ENCODE measurements at regions not wholly inside any gene's neighbourhood (a gene's known extent, or its start where the extent isn't known, plus 50 kb on each side); places are given as distances from the start of the nearest gene placed in this dataset.

- Mint-ChIP-seq H3K27me3 (peaks cover 16 to 21% of the 10 kb centered on the region in 2 donors), H3K4me1 (ENCODE audit: low read depth in 2 of 2) (no peaks in the 10 kb centered on the region), H3K27ac (no peak overlapping the region), H3K4me3 (no peak overlapping the region), H3K36me3 (no peaks in the 10 kb centered on the region), H3K9me3 (no peaks in the 10 kb centered on the region)
- ATAC-seq, result no peak
- DNase-seq (ENCODE audit: low spot score), result no peak
These were observed 709.8 kb downstream of the EPM2A start for GRCh38 chr6:145025488-145025887.

GRCh38 chr6:145026267-145026679, 709.0 kb downstream of the EPM2A start:
- H3K36me3 Mint-ChIP-seq, result no peaks in the 10 kb centered on the region
- no peaks in the 10 kb centered on the region for H3K9me3 Mint-ChIP-seq
- ATAC-seq (no peak), DNase-seq (ENCODE audit: low spot score) (no peak)
- no peaks in the 10 kb centered on the region for H3K4me1 Mint-ChIP-seq (ENCODE audit: low read depth in 2 of 2)
- H3K27ac Mint-ChIP-seq, result no peak overlapping the region
- no peak overlapping the region for H3K4me3 Mint-ChIP-seq
- H3K27me3 Mint-ChIP-seq, result peaks cover 18 to 20% of the 10 kb centered on the region in 2 donors

- ATAC-seq (peak in 1 of 2 donors; percentile 51), DNase-seq (ENCODE audit: low spot score) (no peak)
- Mint-ChIP-seq H3K27ac (no peak overlapping the region), H3K27me3 (peaks cover 15 to 30% of the 10 kb centered on the region in 2 donors), H3K9me3 (no peaks in the 10 kb centered on the region), H3K4me1 (ENCODE audit: low read depth in 2 of 2) (no peaks in the 10 kb centered on the region), H3K4me3 (no peak overlapping the region), H3K36me3 (no peaks in the 10 kb centered on the region)
These were observed 707.0 kb downstream of the EPM2A start for GRCh38 chr6:145028144-145028818.

- ATAC-seq (no peak), DNase-seq (ENCODE audit: low spot score) (no peak)
- Mint-ChIP-seq H3K4me1 (ENCODE audit: low read depth in 2 of 2) (no peaks in the 10 kb centered on the region), H3K36me3 (no peaks in the 10 kb centered on the region), H3K27ac (no peak overlapping the region), H3K9me3 (no peaks in the 10 kb centered on the region), H3K27me3 (peaks cover 18 to 53% of the 10 kb centered on the region in 2 donors), H3K4me3 (no peak overlapping the region)
These were observed 704.3 kb downstream of the EPM2A start for GRCh38 chr6:145031001-145031400.

- no peaks in the 10 kb centered on the region for H3K4me1 Mint-ChIP-seq (ENCODE audit: low read depth in 2 of 2)
- no peaks in the 10 kb centered on the region for H3K36me3 Mint-ChIP-seq
- DNase-seq (ENCODE audit: low spot score) (no peak), ATAC-seq (no peak)
- peaks cover 18 to 53% of the 10 kb centered on the region in 2 donors for H3K27me3 Mint-ChIP-seq
- H3K9me3 Mint-ChIP-seq, result no peaks in the 10 kb centered on the region
- H3K27ac Mint-ChIP-seq, result no peak overlapping the region
- no peak overlapping the region for H3K4me3 Mint-ChIP-seq
These were observed 703.4 kb downstream of the EPM2A start for GRCh38 chr6:145031962-145032361.

- no peaks in the 10 kb centered on the region for H3K4me1 Mint-ChIP-seq (ENCODE audit: low read depth in 2 of 2)
- H3K9me3 Mint-ChIP-seq, result no peaks in the 10 kb centered on the region
- H3K27me3 Mint-ChIP-seq, result peaks cover 18 to 47% of the 10 kb centered on the region in 2 donors
- H3K27ac Mint-ChIP-seq, result no peak overlapping the region
- DNase-seq (ENCODE audit: low spot score), result no peak
- no peak overlapping the region for H3K4me3 Mint-ChIP-seq
- H3K36me3 Mint-ChIP-seq, result no peaks in the 10 kb centered on the region
- no peak for ATAC-seq
These were observed 702.7 kb downstream of the EPM2A start for GRCh38 chr6:145032562-145033145.

GRCh38 chr6:145034664-145035063, 700.7 kb downstream of the EPM2A start:
- Mint-ChIP-seq H3K4me3 (no peak overlapping the region), H3K9me3 (no peaks in the 10 kb centered on the region), H3K4me1 (ENCODE audit: low read depth in 2 of 2) (no peaks in the 10 kb centered on the region), H3K36me3 (no peaks in the 10 kb centered on the region), H3K27me3 (peaks cover 13 to 41% of the 10 kb centered on the region in 2 donors), H3K27ac (no peak overlapping the region)
- no peak for DNase-seq (ENCODE audit: low spot score)
- ATAC-seq, result no peak

- Mint-ChIP-seq H3K9me3 (no peaks in the 10 kb centered on the region), H3K27me3 (peaks cover 13 to 35% of the 10 kb centered on the region in 2 donors), H3K4me1 (ENCODE audit: low read depth in 2 of 2) (no peaks in the 10 kb centered on the region), H3K4me3 (no peak overlapping the region), H3K36me3 (no peaks in the 10 kb centered on the region), H3K27ac (no peak overlapping the region)
- ATAC-seq (no peak), DNase-seq (ENCODE audit: low spot score) (no peak)
These were observed 699.1 kb downstream of the EPM2A start for GRCh38 chr6:145036236-145036635.

GRCh38 chr6:145036848-145037567, 698.3 kb downstream of the EPM2A start:
- no peaks in the 10 kb centered on the region for H3K4me1 Mint-ChIP-seq (ENCODE audit: low read depth in 2 of 2)
- DNase-seq (ENCODE audit: low spot score), result no peak
- no peak for ATAC-seq
- no peaks in the 10 kb centered on the region for H3K9me3 Mint-ChIP-seq
- peaks cover 11 to 28% of the 10 kb centered on the region in 2 donors for H3K27me3 Mint-ChIP-seq
- H3K4me3 Mint-ChIP-seq, result no peak overlapping the region
- no peak overlapping the region for H3K27ac Mint-ChIP-seq
- no peaks in the 10 kb centered on the region for H3K36me3 Mint-ChIP-seq

GRCh38 chr6:145042559-145042958, 692.8 kb downstream of the EPM2A start:
- DNase-seq (ENCODE audit: low spot score), result no peak
- no peak overlapping the region for H3K27ac Mint-ChIP-seq
- peaks cover 9 to 11% of the 10 kb centered on the region in 2 donors for H3K27me3 Mint-ChIP-seq
- no peaks in the 10 kb centered on the region for H3K9me3 Mint-ChIP-seq
- H3K36me3 Mint-ChIP-seq, result no peaks in the 10 kb centered on the region
- no peak for ATAC-seq
- H3K4me3 Mint-ChIP-seq, result no peak overlapping the region
- peaks cover 6% of the 10 kb centered on the region in 2 donors for H3K4me1 Mint-ChIP-seq (ENCODE audit: low read depth in 2 of 2)

- Mint-ChIP-seq H3K36me3 (no peaks in the 10 kb centered on the region), H3K27ac (no peak overlapping the region), H3K27me3 (peaks cover 5 to 11% of the 10 kb centered on the region in 2 donors), H3K4me3 (no peak overlapping the region), H3K9me3 (no peaks in the 10 kb centered on the region), H3K4me1 (ENCODE audit: low read depth in 2 of 2) (peaks cover 6% of the 10 kb centered on the region in 2 donors)
- ATAC-seq (no peak), DNase-seq (ENCODE audit: low spot score) (no peak)
These were observed 691.3 kb downstream of the EPM2A start for GRCh38 chr6:145043926-145044500.

GRCh38 chr6:145044641-145045246, 690.6 kb downstream of the EPM2A start:
- peaks cover 7 to 11% of the 10 kb centered on the region in 2 donors for H3K27me3 Mint-ChIP-seq
- no peaks in the 10 kb centered on the region for H3K9me3 Mint-ChIP-seq
- no peak for DNase-seq (ENCODE audit: low spot score)
- H3K36me3 Mint-ChIP-seq, result no peaks in the 10 kb centered on the region
- no peak overlapping the region for H3K4me3 Mint-ChIP-seq
- H3K27ac Mint-ChIP-seq, result no peak overlapping the region
- H3K4me1 Mint-ChIP-seq (ENCODE audit: low read depth in 2 of 2), result peaks cover 6% of the 10 kb centered on the region in 2 donors
- ATAC-seq, result peak; percentile 62 to 70

GRCh38 chr6:145045582-145045981, 689.7 kb downstream of the EPM2A start:
- peaks cover 10 to 13% of the 10 kb centered on the region in 2 donors for H3K27me3 Mint-ChIP-seq
- H3K27ac Mint-ChIP-seq, result no peak overlapping the region
- H3K9me3 Mint-ChIP-seq, result no peaks in the 10 kb centered on the region
- ATAC-seq (no peak), DNase-seq (ENCODE audit: low spot score) (no peak)
- peaks cover 6% of the 10 kb centered on the region in 2 donors for H3K4me1 Mint-ChIP-seq (ENCODE audit: low read depth in 2 of 2)
- H3K4me3 Mint-ChIP-seq, result no peak overlapping the region
- no peaks in the 10 kb centered on the region for H3K36me3 Mint-ChIP-seq

Measured in natural killer cell treated with Interleukin-12 subunit alpha and Interleukin-12 subunit beta and Interleukin-15 and Interleukin-18, amount 100 ng/mL, for 72 hours (primary cell).